T-cell (primary cell): ENCODE measurements at regions not wholly inside any gene's neighbourhood (a gene's known extent, or its start where the extent isn't known, plus 50 kb on each side); places are given as distances from the start of the nearest gene placed in this dataset.

ENCODE experiments used
- ATAC-seq, 4 experiments: fragments of 200-7000 bp in 3 of 4; fragments of 150-1000 bp in 1 of 4; cut with Tn5 transposase; replicated peaks in 1 of 4; 1 replicate in 3 of 4; 2 replicates in 1 of 4; pipeline ENCODE4 v1.10.0; 2021; ENCODE audit warnings: moderate library complexity in 3 of 4, mild to moderate bottlenecking in 2 of 4, moderate number of reproducible peaks in 1 of 4
- CTCF ChIA-PET, 2 donors: fragments of 300-600 bp; sonication (Branson Sonifier 250); formaldehyde crosslinking; loops; one replicate each; lab custom pipeline; 2022; ENCODE audit warnings: antibody characterized with exemption in 2 of 2; lab: Charles Lee
- POLR2A ChIA-PET, 2 donors: fragments of 300-600 bp; sonication (Branson Sonifier 250); formaldehyde crosslinking; loops; one replicate each; lab custom pipeline; 2022; ENCODE audit warnings: antibody characterized with exemption in 2 of 2; lab: Charles Lee
- DNase-seq, 35 experiments: peaks; one replicate each; pipeline versions ENCODE4 v3.0.0 to v3.0.0-alpha.2; 2013 to 2023
- H3K27ac ChIP-seq: one replicate; pipeline ENCODE4 v1.5.1; 2013; ENCODE audit warnings: low read length
- H3K27me3 ChIP-seq, 2 experiments: replicated peaks in 1 of 2; 1 replicate in 1 of 2; 2 replicates in 1 of 2; pipeline versions ENCODE4 v1.6.1 to v1.7.0; 2013; ENCODE audit warnings: low read length in 1 of 2, mixed read lengths in 1 of 2; ENCODE audit not compliant: control insufficient read depth in 2 of 2, insufficient read depth in 2 of 2; ENCODE audit errors: extremely low read depth in 1 of 2
- H3K36me3 ChIP-seq, 2 donors: 1 replicate in 1 of 2; 2 replicates in 1 of 2; pipeline versions ENCODE4 v1.6.1 to v1.7.0; 2013; ENCODE audit warnings: low read length in 1 of 2; ENCODE audit not compliant: control insufficient read depth in 2 of 2, insufficient read depth in 1 of 2; ENCODE audit errors: extremely low read depth in 1 of 2
- H3K4me1 ChIP-seq, 2 experiments: 1 replicate in 1 of 2; 2 replicates in 1 of 2; pipeline versions ENCODE4 v1.6.1 to v1.7.0; 2013; ENCODE audit warnings: low read length in 2 of 2, mixed read lengths in 1 of 2; ENCODE audit not compliant: insufficient read depth in 2 of 2, control insufficient read depth in 1 of 2; ENCODE audit errors: extremely low read depth in 1 of 2
- H3K4me3 ChIP-seq, 2 donors: 1 replicate in 1 of 2; 2 replicates in 1 of 2; pipeline versions ENCODE4 v1.5.1 to v1.7.0; 2013; ENCODE audit warnings: mild to moderate bottlenecking in 2 of 2, low read length in 1 of 2, moderate library complexity in 1 of 2; ENCODE audit not compliant: control insufficient read depth in 1 of 2; ENCODE audit errors: extremely low read depth in 1 of 2
- H3K9me3 ChIP-seq: 2 replicates; pipeline ENCODE4 v1.7.0; 2013
- H3K27ac Mint-ChIP-seq, 2 donors: one replicate each; pipeline ENCODE4 v1.8.0; 2020 to 2021; ENCODE audit warnings: mild to moderate bottlenecking in 2 of 2, mixed read lengths in 2 of 2
- H3K27me3 Mint-ChIP-seq, 2 donors: one replicate each; pipeline ENCODE4 v1.8.0; 2021 to 2022; ENCODE audit warnings: mixed read lengths in 2 of 2
- H3K36me3 Mint-ChIP-seq: one replicate; pipeline ENCODE4 v1.8.0; 2021; ENCODE audit warnings: mixed read lengths
- H3K4me1 Mint-ChIP-seq, 3 donors: one replicate each; pipeline ENCODE4 v1.8.0; 2020 to 2022; ENCODE audit warnings: mixed read lengths in 3 of 3, mild to moderate bottlenecking in 1 of 3
- H3K4me3 Mint-ChIP-seq, 3 donors: one replicate each; pipeline ENCODE4 v1.8.0; 2020 to 2022; ENCODE audit warnings: mild to moderate bottlenecking in 3 of 3, mixed read lengths in 3 of 3, moderate library complexity in 3 of 3
- H3K9me3 Mint-ChIP-seq, 3 donors: one replicate each; pipeline ENCODE4 v1.8.0; 2020 to 2022; ENCODE audit warnings: mixed read lengths in 3 of 3
- WGBS: methylation state at CpG from one replicate; pipeline ENCODE4 v1.1.5; 2013; ENCODE audit warnings: missing lambda C conversion rate; ENCODE audit not compliant: insufficient coverage; 5-methylcytosine and 5-hydroxymethylcytosine counted together

DNA sequence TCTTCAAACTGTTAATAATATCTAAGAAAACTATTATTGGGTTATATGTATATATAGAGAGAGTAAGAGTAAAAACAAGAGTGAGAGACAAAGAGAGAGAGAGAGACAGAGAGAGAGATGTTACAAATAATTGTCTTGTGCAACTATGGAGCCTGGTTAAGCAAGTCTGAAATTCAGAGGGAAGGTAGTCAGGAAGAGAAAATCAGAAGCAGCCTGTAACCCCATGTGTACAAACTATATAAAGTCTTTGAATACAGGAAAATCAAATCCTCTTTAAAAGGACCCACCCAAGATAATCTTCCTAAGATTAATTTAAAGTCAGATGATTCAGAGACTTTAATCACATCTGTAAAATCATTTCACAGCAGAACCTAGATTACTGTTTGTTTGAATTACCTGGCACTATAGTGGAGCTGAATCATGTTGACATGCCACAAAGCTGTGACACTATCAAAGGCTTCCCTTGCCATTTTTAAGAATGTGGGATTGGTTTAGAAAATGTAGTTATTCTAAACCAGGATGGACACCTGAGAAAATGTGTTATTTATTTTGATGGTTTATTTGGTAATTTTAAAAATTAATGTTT is 301.7 kb upstream of the FSIP2 start:
- CTCF ChIA-PET = no interaction called here

GRCh38 chr2:185441486-185442005 is 297.1 kb upstream of the FSIP2 start:
- Mint-ChIP-seq H3K27me3 (no peaks in the 10 kb centered on the region), H3K9me3 (peaks cover 0 to 5% (median 4%) of the 10 kb centered on the region in 3 donors), H3K4me3 (no peak overlapping the region), H3K27ac (no peak overlapping the region), H3K36me3 (no peaks in the 10 kb centered on the region), H3K4me1 (no peaks in the 10 kb centered on the region)
- H3K4me1 ChIP-seq = no peaks in the 10 kb centered on the region
- no peaks in the 10 kb centered on the region for H3K9me3 ChIP-seq
- CTCF ChIA-PET = no interaction called here
- no peaks in the 10 kb centered on the region for H3K36me3 ChIP-seq
- H3K27me3 ChIP-seq = no peaks in the 10 kb centered on the region
- ATAC-seq (no peak), DNase-seq (no peak)
- POLR2A ChIA-PET = no interaction called here
- no peak overlapping the region for H3K4me3 ChIP-seq
- H3K27ac ChIP-seq = no peak overlapping the region

More for the DNA sequence above, 301.7 kb upstream of the FSIP2 start:
- Histone ChIP-seq H3K9me3 (no peaks in the 10 kb centered on the region), H3K4me1 (no peaks in the 10 kb centered on the region), H3K27me3 (no peaks in the 10 kb centered on the region), H3K4me3 (no peak overlapping the region), H3K27ac (no peak overlapping the region), H3K36me3 (no peaks in the 10 kb centered on the region)
- Mint-ChIP-seq H3K36me3 (no peaks in the 10 kb centered on the region), H3K9me3 (peaks cover 0 to 10% (median 2%) of the 10 kb centered on the region in 3 donors), H3K4me3 (no peak overlapping the region), H3K4me1 (no peaks in the 10 kb centered on the region), H3K27me3 (no peaks in the 10 kb centered on the region), H3K27ac (no peak overlapping the region)
- ATAC-seq (no peak), DNase-seq (no peak)
- POLR2A ChIA-PET = no interaction called here

- no peaks in the 10 kb centered on the region for H3K36me3 ChIP-seq
- Mint-ChIP-seq H3K36me3 (no peaks in the 10 kb centered on the region), H3K27me3 (no peaks in the 10 kb centered on the region), H3K4me1 (no peaks in the 10 kb centered on the region), H3K4me3 (no peak overlapping the region), H3K27ac (no peak overlapping the region), H3K9me3 (peaks cover 12 to 17% (median 12%) of the 10 kb centered on the region in 3 donors)
- CTCF ChIA-PET = no interaction called here
- no peak overlapping the region for H3K27ac ChIP-seq
- POLR2A ChIA-PET = no interaction called here
- no peaks in the 10 kb centered on the region for H3K4me1 ChIP-seq
- DNase-seq = no peak
- H3K9me3 ChIP-seq = peaks cover 2% of the 10 kb centered on the region
- no peak for ATAC-seq
- H3K27me3 ChIP-seq = no peaks in the 10 kb centered on the region
- no peak overlapping the region for H3K4me3 ChIP-seq
- 67% methylated on average over 1 of the region's 2 CpGs for WGBS
These were observed 282.1 kb upstream of the FSIP2 start for GRCh38 chr2:185456517-185456916.

GRCh38 chr2:185463481-185463880 is 275.1 kb upstream of the FSIP2 start:
- Histone ChIP-seq H3K36me3 (no peaks in the 10 kb centered on the region), H3K27me3 (no peaks in the 10 kb centered on the region), H3K27ac (no peak overlapping the region), H3K4me3 (no peak overlapping the region), H3K9me3 (peaks cover 2% of the 10 kb centered on the region), H3K4me1 (no peaks in the 10 kb centered on the region)
- Mint-ChIP-seq H3K4me3 (no peak overlapping the region), H3K9me3 (peaks cover 3 to 19% (median 13%) of the 10 kb centered on the region in 3 donors), H3K27ac (no peak overlapping the region), H3K36me3 (no peaks in the 10 kb centered on the region), H3K4me1 (no peaks in the 10 kb centered on the region), H3K27me3 (no peaks in the 10 kb centered on the region)
- WGBS = no CpG with 5 or more reads among the region's 3 CpGs
- ATAC-seq (no peak), DNase-seq (no peak)
- POLR2A ChIA-PET = interaction anchor here in 1 of 2 donors (0.6 kb wide), 1 partner anchor 13 kb away, joined by 4 read pairs; no protein-coding TSS in a partner anchor
- CTCF ChIA-PET = no interaction called here

- Mint-ChIP-seq H3K36me3 (no peaks in the 10 kb centered on the region), H3K9me3 (peaks cover 3 to 14% (median 13%) of the 10 kb centered on the region in 3 donors), H3K4me1 (no peaks in the 10 kb centered on the region), H3K4me3 (no peak overlapping the region), H3K27me3 (no peaks in the 10 kb centered on the region), H3K27ac (no peak overlapping the region)
- CTCF ChIA-PET = no interaction called here
- POLR2A ChIA-PET = interaction anchor here (0.5 to 0.6 kb wide), 2 partner anchors 33 to 1676 kb away, joined by 3 read pairs; no protein-coding TSS in a partner anchor
- Histone ChIP-seq H3K4me1 (no peaks in the 10 kb centered on the region), H3K27ac (no peak overlapping the region), H3K27me3 (no peaks in the 10 kb centered on the region), H3K36me3 (no peaks in the 10 kb centered on the region), H3K4me3 (no peak overlapping the region), H3K9me3 (no peaks in the 10 kb centered on the region)
- ATAC-seq (no peak), DNase-seq (no peak)
These were observed 271.7 kb upstream of the FSIP2 start for GRCh38 chr2:185466915-185467314.

GRCh38 chr2:185471441-185471840 is 267.2 kb upstream of the FSIP2 start:
- 25% methylated on average over 1 of the region's 1 CpG for WGBS
- no peak for DNase-seq
- H3K4me3 ChIP-seq = no peak overlapping the region
- no peaks in the 10 kb centered on the region for H3K4me1 ChIP-seq
- Mint-ChIP-seq H3K36me3 (no peaks in the 10 kb centered on the region), H3K27me3 (no peaks in the 10 kb centered on the region), H3K4me3 (no peak overlapping the region), H3K27ac (no peak overlapping the region), H3K9me3 (peaks cover 0 to 8% (median 6%) of the 10 kb centered on the region in 3 donors), H3K4me1 (no peaks in the 10 kb centered on the region)
- no peak for ATAC-seq
- no peaks in the 10 kb centered on the region for H3K9me3 ChIP-seq
- ChIA-PET CTCF (no interaction called here), POLR2A (no interaction called here)
- H3K27ac ChIP-seq = no peak overlapping the region
- H3K36me3 ChIP-seq = no peaks in the 10 kb centered on the region
- H3K27me3 ChIP-seq = no peaks in the 10 kb centered on the region

DNA sequence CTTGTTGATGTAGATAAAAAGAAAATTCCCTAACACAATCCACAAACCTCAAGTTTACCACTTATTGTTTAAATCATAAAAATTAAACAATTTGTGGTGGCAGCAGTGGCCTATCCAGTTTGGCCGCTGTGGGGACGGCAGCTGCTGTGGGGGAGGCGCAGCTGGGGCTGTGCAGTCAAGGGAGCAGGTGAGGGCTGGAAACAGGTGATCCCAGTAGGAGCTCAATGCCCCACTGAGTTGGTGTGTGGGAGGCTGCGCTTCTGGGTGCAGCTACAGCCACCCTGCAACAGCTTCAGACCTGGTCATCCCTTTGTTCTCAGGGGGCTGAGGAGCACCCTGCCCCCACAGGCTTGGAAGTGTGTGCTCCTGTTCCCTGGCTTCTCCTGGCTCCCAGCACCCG is 266.0 kb upstream of the FSIP2 start:
- Histone ChIP-seq H3K9me3 (no peaks in the 10 kb centered on the region), H3K36me3 (no peaks in the 10 kb centered on the region), H3K27me3 (no peaks in the 10 kb centered on the region), H3K4me3 (no peak overlapping the region), H3K27ac (no peak overlapping the region), H3K4me1 (no peaks in the 10 kb centered on the region)
- ChIA-PET POLR2A (no interaction called here), CTCF (no interaction called here)
- Mint-ChIP-seq H3K27ac (no peak overlapping the region), H3K9me3 (no peaks in the 10 kb centered on the region), H3K4me1 (no peaks in the 10 kb centered on the region), H3K4me3 (no peak overlapping the region), H3K36me3 (no peaks in the 10 kb centered on the region), H3K27me3 (no peaks in the 10 kb centered on the region)
- WGBS = 88% methylated on average over 4 of the region's 5 CpGs
- ATAC-seq (no peak), DNase-seq (no peak)
